GM12878 (cell line): ENCODE measurements at regions not wholly inside any gene's neighbourhood (a gene's known extent, or its start where the extent isn't known, plus 50 kb on each side); places are given as distances from the start of the nearest gene placed in this dataset.

Experiments used
- CHD2 ChIP-seq: IDR thresholded peaks from 2 replicates; pipeline ENCODE4 v1.6.1; 2011; ENCODE audit warnings: low read depth, low read length, improper control_type of control experiment, borderline replicate concordance
- CHD4 ChIP-seq: fragments of 200-600 bp; sonication (generic); IDR thresholded peaks from 2 replicates; pipeline ENCODE4 v1.6.1; 2016; ENCODE audit warnings: mild to moderate bottlenecking
- CREB1 ChIP-seq: IDR thresholded peaks from 2 replicates; pipeline ENCODE4 v1.6.1; 2012; ENCODE audit warnings: low read depth, mild to moderate bottlenecking, inconsistent platforms
- CTCF ChIP-seq, 3 experiments: IDR thresholded peaks in 2 of 3; conservative IDR thresholded peaks in 1 of 3; 2 replicates each; pipeline ENCODE4 v1.5.1; 2011; ENCODE audit warnings: low read depth in 3 of 3, low read length in 3 of 3, mild to moderate bottlenecking in 3 of 3, control low read depth in 2 of 3, moderate library complexity in 2 of 3, inconsistent platforms in 1 of 3, mixed read lengths in 1 of 3; ENCODE audit not compliant: control insufficient read depth in 2 of 3, insufficient read depth in 1 of 3; ENCODE audit errors: extremely low read depth in 1 of 3
- EGR1 ChIP-seq, 2 experiments: IDR thresholded peaks; 1 replicate in 1 of 2; 2 replicates in 1 of 2; pipeline ENCODE4 v1.6.1; 2011 to 2012; ENCODE audit warnings: low read depth in 2 of 2, low read length in 2 of 2, borderline replicate concordance in 1 of 2, mild to moderate bottlenecking in 1 of 2, moderate library complexity in 1 of 2
- ELK1 ChIP-seq: IDR thresholded peaks from 2 replicates; pipeline ENCODE4 v1.6.1; 2012; ENCODE audit warnings: low read depth, low read length, improper control_type of control experiment
- HDAC6 ChIP-seq: fragments of 200-600 bp; sonication (generic); IDR thresholded peaks from one replicate; pipeline ENCODE4 v1.8.0; 2017; ENCODE audit warnings: antibody characterized with exemption; ENCODE audit not compliant: unreplicated experiment
- POLR2AphosphoS5 ChIP-seq: IDR thresholded peaks from 2 replicates; pipeline ENCODE4 v1.6.1; 2011; ENCODE audit warnings: mild to moderate bottlenecking, low read length, inconsistent platforms
- RAD21 ChIP-seq: IDR thresholded peaks from 2 replicates; pipeline ENCODE4 v1.6.1; 2011; ENCODE audit warnings: mild to moderate bottlenecking, low read depth, low read length, moderate library complexity; ENCODE audit not compliant: insufficient read depth
- SPI1 ChIP-seq: IDR thresholded peaks from 2 replicates; pipeline ENCODE4 v1.6.1; 2011; ENCODE audit warnings: low read depth, mild to moderate bottlenecking, low read length, moderate library complexity, borderline replicate concordance; ENCODE audit not compliant: insufficient read depth
- SREBF2 ChIP-seq: IDR thresholded peaks from 2 replicates; pipeline ENCODE4 v1.6.1; 2012; ENCODE audit warnings: mild to moderate bottlenecking, low read length
- SRF ChIP-seq, 2 experiments: IDR thresholded peaks; 2 replicates each; pipeline ENCODE4 v1.6.1; 2011; ENCODE audit warnings: low read depth in 2 of 2, low read length in 2 of 2, mild to moderate bottlenecking in 1 of 2, moderate library complexity in 1 of 2
- TCF3 ChIP-seq: IDR thresholded peaks from 2 replicates; pipeline ENCODE4 v1.6.1; 2012; ENCODE audit warnings: low read depth, mild to moderate bottlenecking, low read length, borderline replicate concordance; ENCODE audit not compliant: insufficient read depth
- TCF7 ChIP-seq: IDR thresholded peaks from 2 replicates; pipeline ENCODE4 v1.6.1; 2014; ENCODE audit warnings: antibody characterized with exemption, borderline replicate concordance

- no peak for TF ChIP-seq POLR2AphosphoS5
- no peak for TF ChIP-seq HDAC6
- TF ChIP-seq TCF3: no peak
- no peak for TF ChIP-seq CTCF (IDR thresholded peaks at IDR 0.05 in 2 of 3, conservative IDR thresholded peaks at IDR 0.05 in 1 of 3; ENCODE audit: control insufficient read depth in 2 of 3, extremely low read depth in 1 of 3, insufficient read depth in 1 of 3, low read depth in 3 of 3, low read length in 3 of 3)
- no peak for TF ChIP-seq ELK1
- TF ChIP-seq CHD2: no peak
- no peak for TF ChIP-seq CHD4
- no peak for TF ChIP-seq TCF7
- no peak for TF ChIP-seq SPI1
- no peak for TF ChIP-seq SRF (IDR thresholded peaks at IDR 0.05; ENCODE audit: low read depth in 2 of 2, low read length in 2 of 2)
- no peak for TF ChIP-seq CREB1
- no peak for TF ChIP-seq RAD21
- no peak for TF ChIP-seq EGR1 (IDR thresholded peaks at IDR 0.05; ENCODE audit: borderline replicate concordance in 1 of 2, low read depth in 2 of 2, low read length in 2 of 2)
- TF ChIP-seq SREBF2: no peak
Measured at GRCh38 chr5:39947657-39948056, 522.9 kb upstream of the DAB2 start.
